ENCODE measurements at regions not wholly inside any gene's neighbourhood (a gene's known extent, or its start where the extent isn't known, plus 50 kb on each side); places are given as distances from the start of the nearest gene placed in this dataset.
A peak's percentile ranks its signal among the peaks of the same experiment; 100 is the strongest.

- Histone ChIP-seq H3K36me3 (replicated peaks in 1 of 2; ENCODE audit: control insufficient read depth in 1 of 2, insufficient read depth in 2 of 2, low read length in 1 of 2) (no peaks in the 10 kb centered on the region), H4K20me1 (ENCODE audit: insufficient read depth) (no peaks in the 10 kb centered on the region), H3K4me1 (ENCODE audit: control insufficient read depth in 1 of 2, insufficient read depth in 2 of 2, low read depth in 1 of 2, low read length in 1 of 2) (peaks cover 5 to 36% of the 10 kb centered on the region in 2 experiments; a peak in 3 of 4 replicates), H3F3A (replicated peaks; ENCODE audit: insufficient read depth) (no peaks in the 10 kb centered on the region), H3K27me3 (ENCODE audit: insufficient read depth) (no peaks in the 10 kb centered on the region), H3K79me2 (ENCODE audit: insufficient read depth) (no peaks in the 10 kb centered on the region), H3K9me3 (no peaks in the 10 kb centered on the region), H3K4me3 (ENCODE audit: low read depth in 2 of 2, low read length in 1 of 2) (no peak overlapping the region), H3K4me2 (no peak overlapping the region), H2AFZ (ENCODE audit: low read depth) (no peak overlapping the region), H3K9me2 (no peaks in the 10 kb centered on the region), H3K27ac (ENCODE audit: low read depth in 2 of 2, low read length in 1 of 2) (peak overlapping the region in 1 of 2 experiments; percentile 36; a peak in 1 of 4 replicates), H3K9ac (no peak overlapping the region)
- 98% methylated on average over 2 of the region's 2 CpGs for WGBS (ENCODE audit: low lambda C conversion rate)
- ChIA-PET CTCF (interaction anchor here (0.9 to 1.7 kb wide), 2 partner anchors 56 to 138 kb away, joined by 3 to 8 read pairs; no protein-coding TSS in a partner anchor), POLR2A (interaction anchor here (0.7 kb wide), 1 partner anchor 251 kb away, joined by 3 read pairs; the partner anchor contains the start of gene KLF7)
- DNase-seq = no peak
- TF ChIP-seq ZBTB33 (IDR thresholded peaks at IDR 0.05; ENCODE audit: borderline replicate concordance, low read depth) (no peak), EP300 (IDR thresholded peaks at IDR 0.05; ENCODE audit: borderline replicate concordance in 1 of 2, low read depth in 1 of 2, low read length in 1 of 2) (no peak), USF2 (IDR thresholded peaks at IDR 0.05; ENCODE audit: borderline replicate concordance, low read depth, low read length) (no peak), REST (IDR thresholded peaks at IDR 0.05; ENCODE audit: low read depth, low read length) (no peak), JUND (IDR thresholded peaks at IDR 0.05) (no peak), TAF1 (IDR thresholded peaks at IDR 0.05; ENCODE audit: borderline replicate concordance, low read depth, low read length) (no peak), YY1 (IDR thresholded peaks at IDR 0.05; ENCODE audit: low read depth) (no peak), POLR2AphosphoS5 (IDR thresholded peaks at IDR 0.05; ENCODE audit: low read depth, low read length) (no peak), SIN3A (IDR thresholded peaks at IDR 0.05; ENCODE audit: borderline replicate concordance, low read depth, low read length) (no peak), PBX3 (IDR thresholded peaks at IDR 0.05) (no peak), NFIC (IDR thresholded peaks at IDR 0.05; ENCODE audit: borderline replicate concordance) (no peak), SMC3 (IDR thresholded peaks at IDR 0.05; ENCODE audit: low read depth, low read length) (no peak), MAX (IDR thresholded peaks at IDR 0.05; ENCODE audit: low read depth) (no peak), RXRA (IDR thresholded peaks at IDR 0.05; ENCODE audit: borderline replicate concordance, low read depth) (no peak), MXI1 (IDR thresholded peaks at IDR 0.05; ENCODE audit: low read depth, low read length) (no peak), FOSL2 (IDR thresholded peaks at IDR 0.05; ENCODE audit: borderline replicate concordance, low read depth) (no peak), RFX5 (IDR thresholded peaks at IDR 0.05; ENCODE audit: low read length) (no peak)
Observed at GRCh38 chr2:207416900-207417299, 112.9 kb upstream of the CREB1 start.
